Superior temporal gyrus (tissue), 1 donor: ENCODE measurements at regions not wholly inside any gene's neighbourhood (a gene's known extent, or its start where the extent isn't known, plus 50 kb on each side); places are given as distances from the start of the nearest gene placed in this dataset.

Experiments used
- DNase-seq: peaks from one replicate; pipeline ENCODE4 v3.0.0-alpha.2; 2016; ENCODE audit errors: extremely low spot score

GRCh38 chr7:116145245-116145852 lies 65.0 kb upstream of the TES start:
- DNase-seq: no peak

GRCh38 chr7:116148108-116148507 lies 62.2 kb upstream of the TES start:
- DNase-seq: no peak

- DNase-seq: no peak
These were observed 61.7 kb upstream of the TES start for GRCh38 chr7:116148626-116149025.

- DNase-seq: no peak
These were observed 59.8 kb upstream of the TES start for GRCh38 chr7:116150588-116150987.

- no peak for DNase-seq
These were observed 58.1 kb upstream of the TES start for GRCh38 chr7:116152276-116152675.

- DNase-seq: no peak
These were observed 57.3 kb upstream of the TES start for GRCh38 chr7:116153050-116153449.

- DNase-seq: no peak
These were observed 50.6 kb upstream of the TES start for GRCh38 chr7:116159711-116160110.
